ENCODE measurements at regions not wholly inside any gene's neighbourhood (a gene's known extent, or its start where the extent isn't known, plus 50 kb on each side); places are given as distances from the start of the nearest gene placed in this dataset.

- H3K4me3 ChIP-seq (ENCODE audit: insufficient read depth, low read length), result no peak overlapping the region
- H3K27ac ChIP-seq (ENCODE audit: low read depth, low read length), result no peak overlapping the region
- DNase-seq (ENCODE audit: insufficient read length, low spot score, missing footprints), result no peak
- H3K9me3 ChIP-seq (ENCODE audit: low read depth, low read length), result no peaks in the 10 kb centered on the region
- H4K20me1 ChIP-seq (ENCODE audit: insufficient read depth, low read length), result no peaks in the 10 kb centered on the region
- H3K79me2 ChIP-seq (ENCODE audit: insufficient read depth, low read length), result no peaks in the 10 kb centered on the region
- TF ChIP-seq CTCF (IDR thresholded peaks at IDR 0.05; ENCODE audit: extremely low read depth, low read depth, low read length), result no peak
- no peaks in the 10 kb centered on the region for H3K36me3 ChIP-seq (ENCODE audit: insufficient read depth, low read length)
- peaks cover 5% of the 10 kb centered on the region for H3K27me3 ChIP-seq (ENCODE audit: insufficient read depth, low read length)
- no peak overlapping the region for H2AFZ ChIP-seq (ENCODE audit: low read length)
- H3K4me2 ChIP-seq (ENCODE audit: insufficient read depth, low read length), result no peak overlapping the region
- no peaks in the 10 kb centered on the region for H3K4me1 ChIP-seq (ENCODE audit: insufficient read depth, low read length)
Observed at GRCh38 chr16:55233464-55233863, 90.5 kb upstream of the IRX6 start.

DNA sequence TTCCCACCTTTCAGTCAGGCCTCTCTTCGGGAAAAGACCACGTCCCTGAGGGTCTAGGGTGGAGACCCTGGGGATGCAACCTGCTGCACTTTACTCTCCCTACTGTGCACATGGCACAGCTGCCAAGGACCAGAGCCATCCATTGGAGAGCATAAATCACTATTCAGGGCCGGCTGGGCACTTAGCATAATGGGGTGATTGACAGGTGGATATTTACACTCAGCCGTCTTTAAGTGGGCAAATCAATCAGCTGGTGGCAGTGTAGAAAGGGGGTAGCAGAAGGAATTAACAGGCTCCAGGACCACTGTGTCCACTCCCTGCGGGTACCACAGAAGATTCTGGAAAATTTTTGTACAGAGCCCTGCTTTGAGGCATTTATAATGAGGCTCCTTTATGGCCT, 87.3 kb upstream of the IRX6 start:
- Histone ChIP-seq H3K27me3 (ENCODE audit: insufficient read depth, low read length) (peaks cover 5% of the 10 kb centered on the region), H3K36me3 (ENCODE audit: insufficient read depth, low read length) (no peaks in the 10 kb centered on the region), H3K27ac (ENCODE audit: low read depth, low read length) (no peak overlapping the region), H4K20me1 (ENCODE audit: insufficient read depth, low read length) (no peaks in the 10 kb centered on the region), H3K4me1 (ENCODE audit: insufficient read depth, low read length) (no peaks in the 10 kb centered on the region), H2AFZ (ENCODE audit: low read length) (no peak overlapping the region), H3K79me2 (ENCODE audit: insufficient read depth, low read length) (no peaks in the 10 kb centered on the region), H3K9me3 (ENCODE audit: low read depth, low read length) (no peaks in the 10 kb centered on the region), H3K4me2 (ENCODE audit: insufficient read depth, low read length) (no peak overlapping the region), H3K4me3 (ENCODE audit: insufficient read depth, low read length) (no peak overlapping the region)
- no peak for DNase-seq (ENCODE audit: insufficient read length, low spot score, missing footprints)
- no peak for TF ChIP-seq CTCF (IDR thresholded peaks at IDR 0.05; ENCODE audit: extremely low read depth, low read depth, low read length)

GRCh38 chr16:55239723-55240122, 84.3 kb upstream of the IRX6 start:
- Histone ChIP-seq H3K4me1 (ENCODE audit: insufficient read depth, low read length) (no peaks in the 10 kb centered on the region), H3K4me2 (ENCODE audit: insufficient read depth, low read length) (no peak overlapping the region), H3K27ac (ENCODE audit: low read depth, low read length) (no peak overlapping the region), H2AFZ (ENCODE audit: low read length) (no peak overlapping the region), H3K9me3 (ENCODE audit: low read depth, low read length) (no peaks in the 10 kb centered on the region), H3K36me3 (ENCODE audit: insufficient read depth, low read length) (no peaks in the 10 kb centered on the region), H4K20me1 (ENCODE audit: insufficient read depth, low read length) (no peaks in the 10 kb centered on the region), H3K79me2 (ENCODE audit: insufficient read depth, low read length) (no peaks in the 10 kb centered on the region), H3K4me3 (ENCODE audit: insufficient read depth, low read length) (no peak overlapping the region), H3K27me3 (ENCODE audit: insufficient read depth, low read length) (peaks cover 5% of the 10 kb centered on the region)
- TF ChIP-seq CTCF (IDR thresholded peaks at IDR 0.05; ENCODE audit: extremely low read depth, low read depth, low read length), result no peak
- no peak for DNase-seq (ENCODE audit: insufficient read length, low spot score, missing footprints)

GRCh38 chr16:55240888-55241287, 83.1 kb upstream of the IRX6 start:
- Histone ChIP-seq H4K20me1 (ENCODE audit: insufficient read depth, low read length) (no peaks in the 10 kb centered on the region), H3K79me2 (ENCODE audit: insufficient read depth, low read length) (no peaks in the 10 kb centered on the region), H3K36me3 (ENCODE audit: insufficient read depth, low read length) (no peaks in the 10 kb centered on the region), H3K4me1 (ENCODE audit: insufficient read depth, low read length) (no peaks in the 10 kb centered on the region), H2AFZ (ENCODE audit: low read length) (no peak overlapping the region), H3K27me3 (ENCODE audit: insufficient read depth, low read length) (peaks cover 4% of the 10 kb centered on the region), H3K4me2 (ENCODE audit: insufficient read depth, low read length) (no peak overlapping the region), H3K27ac (ENCODE audit: low read depth, low read length) (no peak overlapping the region), H3K4me3 (ENCODE audit: insufficient read depth, low read length) (no peak overlapping the region), H3K9me3 (ENCODE audit: low read depth, low read length) (no peaks in the 10 kb centered on the region)
- DNase-seq (ENCODE audit: insufficient read length, low spot score, missing footprints), result no peak
- no peak for TF ChIP-seq CTCF (IDR thresholded peaks at IDR 0.05; ENCODE audit: extremely low read depth, low read depth, low read length)
